ENCODE measurements at regions not wholly inside any gene's neighbourhood (a gene's known extent, or its start where the extent isn't known, plus 50 kb on each side); places are given as distances from the start of the nearest gene placed in this dataset.

GRCh38 chr16:51061328-51061727 lies 89.7 kb downstream of the SALL1 start:
- Histone ChIP-seq H3K4me1 (ENCODE audit: insufficient read depth, low read length, poor library complexity, severe bottlenecking) (no peaks in the 10 kb centered on the region), H3K4me3 (ENCODE audit: low read depth, low read length, poor library complexity, severe bottlenecking) (no peak overlapping the region), H3K79me2 (ENCODE audit: insufficient read depth, low read depth, low read length) (no peaks in the 10 kb centered on the region), H3K4me2 (ENCODE audit: low read length) (no peak overlapping the region), H3K9me2 (ENCODE audit: insufficient read depth, low read length) (no peaks in the 10 kb centered on the region), H3K36me3 (ENCODE audit: insufficient read depth, low read length) (no peaks in the 10 kb centered on the region), H3K9me3 (ENCODE audit: low read length) (no peaks in the 10 kb centered on the region), H2AFZ (ENCODE audit: low read length) (no peak overlapping the region), H4K20me1 (ENCODE audit: insufficient read depth, low read length) (no peaks in the 10 kb centered on the region), H3K27ac (ENCODE audit: low read depth, low read length, poor library complexity, severe bottlenecking) (no peak overlapping the region)
- DNase-seq (ENCODE audit: low spot score) = no peak
- CTCF ChIA-PET (ENCODE audit: unreplicated experiment) = no interaction called here
- BruUV-seq (replicated peaks) = no TSS peak
- intact Hi-C loops (cut with micrococcal nuclease; ENCODE audit: unreplicated experiment) = no loop called here
- no peak for TF ChIP-seq CTCF (conservative IDR thresholded peaks at IDR 0.05; ENCODE audit: low read length)
- POLR2A ChIA-PET = no interaction called here

- Histone ChIP-seq H3K4me1 (ENCODE audit: insufficient read depth, low read length, poor library complexity, severe bottlenecking) (no peaks in the 10 kb centered on the region), H2AFZ (ENCODE audit: low read length) (no peak overlapping the region), H3K27ac (ENCODE audit: low read depth, low read length, poor library complexity, severe bottlenecking) (no peak overlapping the region), H3K4me3 (ENCODE audit: low read depth, low read length, poor library complexity, severe bottlenecking) (no peak overlapping the region), H3K4me2 (ENCODE audit: low read length) (no peak overlapping the region), H3K9me2 (ENCODE audit: insufficient read depth, low read length) (no peaks in the 10 kb centered on the region), H4K20me1 (ENCODE audit: insufficient read depth, low read length) (no peaks in the 10 kb centered on the region), H3K9me3 (ENCODE audit: low read length) (no peaks in the 10 kb centered on the region), H3K79me2 (ENCODE audit: insufficient read depth, low read depth, low read length) (no peaks in the 10 kb centered on the region), H3K36me3 (ENCODE audit: insufficient read depth, low read length) (no peaks in the 10 kb centered on the region)
- no peak for TF ChIP-seq EZH2phosphoT487 (IDR thresholded peaks at IDR 0.05; ENCODE audit: borderline replicate concordance, low read depth, low read length)
- no peak for TF ChIP-seq CTCF (conservative IDR thresholded peaks at IDR 0.05; ENCODE audit: low read length)
- BruUV-seq (replicated peaks) = no TSS peak
- no peak for DNase-seq (ENCODE audit: low spot score)
- CTCF ChIA-PET (ENCODE audit: unreplicated experiment) = no interaction called here
- intact Hi-C loops (cut with micrococcal nuclease; ENCODE audit: unreplicated experiment) = no loop called here
- POLR2A ChIA-PET = no interaction called here
These were observed 93.1 kb downstream of the SALL1 start for GRCh38 chr16:51057969-51058337.

GRCh38 chr16:51057102-51057793 lies 93.8 kb downstream of the SALL1 start:
- BruUV-seq (replicated peaks) = no TSS peak
- TF ChIP-seq CTCF (conservative IDR thresholded peaks at IDR 0.05; ENCODE audit: low read length) (no peak), EZH2phosphoT487 (IDR thresholded peaks at IDR 0.05; ENCODE audit: borderline replicate concordance, low read depth, low read length) (no peak)
- intact Hi-C loops (cut with micrococcal nuclease; ENCODE audit: unreplicated experiment) = no loop called here
- Histone ChIP-seq H2AFZ (ENCODE audit: low read length) (no peak overlapping the region), H3K27ac (ENCODE audit: low read depth, low read length, poor library complexity, severe bottlenecking) (no peak overlapping the region), H3K36me3 (ENCODE audit: insufficient read depth, low read length) (no peaks in the 10 kb centered on the region), H3K9me2 (ENCODE audit: insufficient read depth, low read length) (no peaks in the 10 kb centered on the region), H4K20me1 (ENCODE audit: insufficient read depth, low read length) (no peaks in the 10 kb centered on the region), H3K4me2 (ENCODE audit: low read length) (no peak overlapping the region), H3K79me2 (ENCODE audit: insufficient read depth, low read depth, low read length) (no peaks in the 10 kb centered on the region), H3K9me3 (ENCODE audit: low read length) (no peaks in the 10 kb centered on the region), H3K4me1 (ENCODE audit: insufficient read depth, low read length, poor library complexity, severe bottlenecking) (no peaks in the 10 kb centered on the region), H3K4me3 (ENCODE audit: low read depth, low read length, poor library complexity, severe bottlenecking) (no peak overlapping the region)
- ChIA-PET POLR2A (no interaction called here), CTCF (ENCODE audit: unreplicated experiment) (no interaction called here)
- no peak for DNase-seq (ENCODE audit: low spot score)
